Mononuclear cell (primary cell): ENCODE measurements at regions not wholly inside any gene's neighbourhood (a gene's known extent, or its start where the extent isn't known, plus 50 kb on each side); places are given as distances from the start of the nearest gene placed in this dataset.

Source experiments
- H3K27me3 ChIP-seq: 2 replicates; pipeline ENCODE4 v1.6.0; 2011; ENCODE audit warnings: low read length, control low read depth; ENCODE audit not compliant: insufficient read depth
- H3K4me1 ChIP-seq: 2 replicates; pipeline ENCODE4 v1.5.1; 2011; ENCODE audit warnings: mild to moderate bottlenecking, low read length, control low read depth; ENCODE audit not compliant: insufficient read depth
- H3K4me3 ChIP-seq: 2 replicates; pipeline ENCODE4 v1.5.1; 2011; ENCODE audit warnings: mild to moderate bottlenecking, low read length, moderate library complexity
- H3K9me3 ChIP-seq: 2 replicates; pipeline ENCODE4 v1.5.1; 2011; ENCODE audit warnings: low read depth, mild to moderate bottlenecking, control low read depth, low read length

DNA sequence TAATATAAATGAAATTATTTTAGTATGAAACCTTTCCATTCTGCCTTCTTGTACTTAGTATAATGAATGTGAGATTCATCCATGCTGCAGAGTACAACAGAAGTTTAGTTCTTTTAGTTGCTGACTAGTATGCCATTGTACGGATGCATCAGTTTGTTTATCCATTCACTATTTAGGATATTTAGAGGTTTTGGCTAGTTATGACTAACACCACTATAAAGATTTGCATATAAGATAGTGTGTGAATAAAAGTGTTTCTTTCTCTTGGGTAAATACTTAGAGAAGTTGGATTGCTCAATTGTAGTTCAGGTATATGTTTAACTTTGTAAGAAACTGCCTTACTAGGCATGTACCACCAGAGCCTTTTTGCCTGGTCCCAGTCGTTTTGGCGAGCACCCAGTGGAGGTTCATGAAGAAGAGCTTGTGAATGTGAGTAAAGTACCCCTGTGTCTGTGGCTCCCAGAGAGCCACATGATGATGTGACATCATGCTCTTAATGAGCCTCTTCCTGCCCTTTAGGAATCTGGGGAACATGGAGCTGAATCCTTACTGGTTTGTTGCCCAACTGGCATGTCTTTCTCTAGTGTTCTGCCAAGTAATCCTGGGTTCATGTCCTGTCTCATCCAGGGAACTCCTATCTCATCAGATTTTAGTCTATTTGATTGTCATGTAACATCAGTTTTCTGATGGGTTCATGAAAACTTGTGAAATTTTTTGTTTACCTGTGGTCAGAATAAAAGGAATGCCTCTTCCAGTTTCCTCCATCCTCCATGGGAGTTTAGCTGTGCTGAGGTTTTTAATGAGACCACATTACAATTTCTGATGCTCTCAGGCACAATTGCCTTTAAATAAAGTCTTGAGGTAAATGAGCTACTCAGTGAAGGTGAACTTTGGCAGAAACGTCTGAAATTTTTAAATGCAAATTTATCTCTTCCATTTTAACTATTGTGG lies 234.8 kb downstream of the CASP12 start:
- Histone ChIP-seq H3K9me3 (no peaks in the 10 kb centered on the region), H3K4me1 (no peaks in the 10 kb centered on the region), H3K27me3 (no peaks in the 10 kb centered on the region), H3K4me3 (no peak overlapping the region)

DNA sequence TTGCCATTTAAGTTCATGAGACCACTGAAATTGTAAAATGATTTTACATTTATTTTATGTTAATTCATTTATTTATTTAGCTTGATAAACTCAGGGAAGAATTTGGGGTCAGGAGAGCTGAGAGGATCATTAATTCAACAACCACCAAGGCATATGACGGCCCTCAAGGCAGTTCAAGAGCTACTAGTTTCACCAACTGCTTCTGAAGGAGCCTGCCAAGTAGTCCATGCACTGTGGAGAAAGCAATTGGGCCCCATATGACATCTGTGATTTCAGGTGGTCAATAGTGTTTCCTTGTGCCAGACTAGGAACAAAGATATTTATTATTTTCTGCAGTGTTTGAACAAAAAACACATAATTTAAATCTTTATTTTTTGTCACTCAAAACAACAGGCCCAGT lies 236.4 kb downstream of the CASP12 start:
- H3K4me1 ChIP-seq, result no peaks in the 10 kb centered on the region
- no peak overlapping the region for H3K4me3 ChIP-seq

DNA sequence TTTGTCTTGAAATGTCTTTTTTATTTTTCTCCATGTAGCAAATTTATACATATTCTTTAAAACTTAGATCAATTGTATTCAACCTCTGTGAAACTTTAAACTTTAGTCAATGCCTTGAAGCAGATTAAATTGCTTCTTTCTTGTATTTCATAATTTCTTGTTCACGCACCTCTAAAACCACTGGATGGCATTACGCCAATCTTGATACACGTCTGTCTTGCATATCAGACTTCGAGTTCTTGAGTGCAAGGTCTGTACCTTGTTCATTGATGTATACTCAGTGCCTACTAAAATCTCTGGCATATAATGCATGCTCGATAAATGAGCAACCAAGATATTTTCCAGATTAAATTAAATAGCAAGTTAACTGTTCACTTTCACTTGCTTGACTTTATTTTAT lies 236.8 kb downstream of the CASP12 start:
- Histone ChIP-seq H3K9me3 (no peaks in the 10 kb centered on the region), H3K4me3 (no peak overlapping the region), H3K27me3 (no peaks in the 10 kb centered on the region), H3K4me1 (no peaks in the 10 kb centered on the region)

More for the DNA sequence above, 236.4 kb downstream of the CASP12 start:
- no peaks in the 10 kb centered on the region for H3K9me3 ChIP-seq
- H3K27me3 ChIP-seq, result no peaks in the 10 kb centered on the region

DNA sequence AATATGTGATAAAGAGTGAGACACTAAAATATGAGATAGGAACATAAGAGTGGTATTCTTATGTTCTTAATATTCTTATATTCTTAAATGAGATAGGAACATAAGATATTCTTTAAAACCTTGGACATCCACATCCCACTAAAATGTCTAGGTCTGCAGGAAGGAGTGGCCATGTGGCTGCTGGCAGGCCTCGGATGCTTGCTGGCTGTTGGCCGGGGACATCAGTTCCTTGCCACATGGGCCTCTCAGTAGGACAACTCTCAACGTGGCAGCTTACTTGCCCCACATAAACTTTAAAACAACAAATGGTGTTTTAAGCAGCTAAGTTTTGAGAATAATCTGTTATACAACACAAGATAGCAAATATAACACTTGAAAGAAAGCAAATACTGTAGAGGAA lies 240.1 kb downstream of the CASP12 start:
- Histone ChIP-seq H3K27me3 (no peaks in the 10 kb centered on the region), H3K4me3 (no peak overlapping the region), H3K4me1 (peaks cover 5% of the 10 kb centered on the region), H3K9me3 (no peaks in the 10 kb centered on the region)

DNA sequence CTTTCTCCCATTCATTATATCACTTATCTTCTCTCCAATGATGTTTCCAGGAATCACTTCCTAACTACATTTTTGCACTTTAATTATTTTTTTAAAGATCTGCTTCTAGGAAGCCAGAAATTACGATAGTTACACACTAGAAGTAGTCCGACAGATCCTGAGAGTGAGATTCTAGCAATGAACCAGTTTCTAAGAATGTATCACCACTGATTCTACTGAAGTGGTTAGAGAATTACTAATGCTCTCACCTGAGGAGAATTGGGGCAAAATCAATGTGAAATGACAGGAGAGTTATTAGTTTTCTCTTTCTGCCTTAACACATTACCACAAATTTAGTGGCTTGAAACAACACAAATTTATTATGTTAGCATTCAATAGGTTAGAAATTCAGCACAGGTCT lies 241.2 kb downstream of the CASP12 start:
- H3K4me3 ChIP-seq, result no peak overlapping the region
- H3K4me1 ChIP-seq, result peaks cover 6% of the 10 kb centered on the region
- H3K27me3 ChIP-seq, result no peaks in the 10 kb centered on the region
- H3K9me3 ChIP-seq, result no peaks in the 10 kb centered on the region

DNA sequence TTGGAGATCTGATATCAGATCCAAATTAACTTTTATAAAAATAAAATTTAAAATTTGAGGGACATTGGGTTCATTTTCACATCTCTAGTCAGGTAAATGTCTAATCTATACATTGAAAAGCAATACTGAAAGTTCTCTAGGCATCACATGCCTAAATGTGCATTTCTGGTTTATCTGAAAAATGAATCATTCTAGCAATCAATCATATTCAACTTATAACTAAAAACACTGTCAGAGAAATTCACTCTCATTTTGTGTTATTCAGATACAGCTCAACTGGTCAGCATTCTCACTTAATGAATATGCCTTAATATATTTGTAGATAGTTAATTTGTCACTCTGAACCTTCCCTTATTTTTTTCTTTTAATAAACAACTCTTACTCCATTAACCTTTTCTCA lies 243.2 kb downstream of the CASP12 start:
- no peak overlapping the region for H3K4me3 ChIP-seq
- peaks cover 6% of the 10 kb centered on the region for H3K4me1 ChIP-seq

DNA sequence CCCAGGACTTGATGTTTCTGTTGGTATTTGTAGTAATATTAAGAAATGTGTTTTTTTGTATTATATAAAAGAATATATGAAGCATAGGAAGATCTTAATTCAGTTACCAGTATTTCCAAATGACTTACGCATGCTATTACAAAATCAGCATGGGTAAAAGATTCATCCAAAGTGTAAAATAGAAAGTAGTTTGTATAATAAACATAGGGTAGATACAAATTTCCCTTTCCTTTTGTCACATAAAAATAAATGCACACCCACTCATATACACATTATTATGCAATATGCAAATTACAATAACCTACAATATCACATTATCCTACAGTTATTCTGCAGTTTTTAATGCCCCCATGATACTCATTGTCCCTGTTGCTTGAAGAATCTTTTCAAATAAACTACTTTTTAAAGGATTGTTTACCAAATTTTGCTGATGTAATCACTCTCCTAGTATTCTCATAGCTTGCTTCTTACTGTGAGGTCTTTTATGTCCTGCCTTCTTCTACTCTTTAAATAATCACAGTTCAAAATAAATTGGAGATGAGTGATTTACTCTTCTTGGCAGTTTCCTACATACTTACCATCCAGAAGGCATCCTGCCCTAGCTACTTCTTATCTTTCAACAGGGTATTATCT lies 244.0 kb downstream of the CASP12 start:
- Histone ChIP-seq H3K9me3 (no peaks in the 10 kb centered on the region), H3K4me1 (peaks cover 6% of the 10 kb centered on the region), H3K4me3 (no peak overlapping the region), H3K27me3 (no peaks in the 10 kb centered on the region)

More for the DNA sequence above, 243.2 kb downstream of the CASP12 start:
- Histone ChIP-seq H3K27me3 (no peaks in the 10 kb centered on the region), H3K9me3 (no peaks in the 10 kb centered on the region)

DNA sequence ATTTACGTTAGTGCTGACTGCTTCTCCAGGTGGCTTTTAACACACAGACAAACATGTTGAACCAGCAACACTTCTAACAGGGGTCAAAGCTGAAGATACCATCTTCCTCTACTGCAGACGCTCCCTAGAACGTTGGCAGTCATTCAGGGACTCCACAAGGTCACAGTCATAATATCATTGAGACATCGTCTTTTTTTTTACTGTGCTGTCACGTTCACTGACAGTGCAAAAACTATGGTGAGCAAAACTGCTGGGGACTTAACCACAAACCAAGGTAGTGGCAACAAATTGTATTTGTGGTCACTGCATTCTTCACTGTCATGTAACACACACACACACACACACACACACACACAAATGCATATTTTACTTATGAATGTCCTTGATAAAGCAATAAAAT lies 244.9 kb downstream of the CASP12 start:
- H3K27me3 ChIP-seq, result no peaks in the 10 kb centered on the region
- H3K4me1 ChIP-seq, result peaks cover 6% of the 10 kb centered on the region
- H3K4me3 ChIP-seq, result no peak overlapping the region
- H3K9me3 ChIP-seq, result no peaks in the 10 kb centered on the region

DNA sequence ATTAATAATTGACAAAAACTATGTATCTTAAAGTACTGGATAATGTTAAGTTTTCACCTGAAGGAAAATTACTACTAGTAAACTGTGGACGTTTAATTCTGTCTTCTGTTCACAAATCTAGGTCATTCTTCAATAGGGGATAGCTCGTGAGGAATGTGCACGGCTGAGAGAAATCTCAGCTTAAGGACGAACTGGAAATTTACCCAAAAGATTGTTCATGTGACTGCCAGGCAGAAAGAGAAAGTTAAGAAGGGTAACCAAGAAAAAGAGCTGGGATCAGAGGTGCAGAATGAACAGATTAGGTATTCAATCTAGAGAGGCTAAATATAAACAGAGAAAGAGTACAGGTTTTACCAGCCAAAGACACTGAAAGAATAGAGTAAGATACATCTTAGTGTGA lies 245.3 kb downstream of the CASP12 start:
- no peak overlapping the region for H3K4me3 ChIP-seq
- H3K27me3 ChIP-seq, result no peaks in the 10 kb centered on the region
- peaks cover 6% of the 10 kb centered on the region for H3K4me1 ChIP-seq
- H3K9me3 ChIP-seq, result no peaks in the 10 kb centered on the region

DNA sequence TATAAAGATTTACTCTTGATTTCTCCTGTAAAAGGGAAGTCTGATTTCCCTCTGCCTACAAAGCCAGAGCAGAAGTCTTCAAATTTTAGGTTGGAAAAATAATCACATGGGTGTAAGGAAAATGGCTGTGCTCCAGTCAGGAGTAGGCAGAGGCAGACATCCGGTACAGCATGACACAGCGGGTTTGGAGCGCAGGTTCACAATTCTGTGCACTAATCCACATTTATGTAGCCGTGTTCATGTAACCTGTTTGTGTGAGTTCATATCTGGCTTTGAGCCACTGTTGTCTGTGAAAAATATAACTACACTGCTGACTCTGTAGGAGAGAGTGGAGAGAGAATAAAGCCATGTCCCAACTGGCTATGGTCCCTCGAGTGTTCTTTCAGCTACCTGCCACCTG lies 248.0 kb downstream of the CASP12 start:
- no peaks in the 10 kb centered on the region for H3K9me3 ChIP-seq
- peaks cover 6% of the 10 kb centered on the region for H3K4me1 ChIP-seq
- H3K4me3 ChIP-seq, result no peak overlapping the region
- no peaks in the 10 kb centered on the region for H3K27me3 ChIP-seq

DNA sequence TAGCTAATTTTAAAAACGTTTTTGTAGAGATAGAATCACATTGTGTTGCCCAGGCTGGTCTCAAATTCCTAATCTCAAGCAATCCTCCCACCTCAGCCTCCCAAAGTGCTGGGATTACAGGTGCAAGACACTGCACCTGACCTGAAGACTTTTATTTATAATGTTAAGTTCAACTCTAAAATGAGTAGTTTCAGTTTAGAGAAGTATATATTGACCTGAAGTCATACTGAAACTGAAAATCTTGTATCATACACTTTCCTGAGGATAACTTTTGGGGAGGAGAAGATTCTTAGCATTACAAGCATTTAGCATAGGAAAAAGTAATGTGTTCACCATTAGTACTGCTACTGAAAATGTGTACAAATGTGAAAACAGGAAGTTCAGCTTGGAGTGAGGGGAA lies 249.3 kb downstream of the CASP12 start:
- H3K4me3 ChIP-seq, result no peak overlapping the region
- H3K27me3 ChIP-seq, result no peaks in the 10 kb centered on the region
- no peaks in the 10 kb centered on the region for H3K9me3 ChIP-seq
- H3K4me1 ChIP-seq, result peaks cover 6% of the 10 kb centered on the region

DNA sequence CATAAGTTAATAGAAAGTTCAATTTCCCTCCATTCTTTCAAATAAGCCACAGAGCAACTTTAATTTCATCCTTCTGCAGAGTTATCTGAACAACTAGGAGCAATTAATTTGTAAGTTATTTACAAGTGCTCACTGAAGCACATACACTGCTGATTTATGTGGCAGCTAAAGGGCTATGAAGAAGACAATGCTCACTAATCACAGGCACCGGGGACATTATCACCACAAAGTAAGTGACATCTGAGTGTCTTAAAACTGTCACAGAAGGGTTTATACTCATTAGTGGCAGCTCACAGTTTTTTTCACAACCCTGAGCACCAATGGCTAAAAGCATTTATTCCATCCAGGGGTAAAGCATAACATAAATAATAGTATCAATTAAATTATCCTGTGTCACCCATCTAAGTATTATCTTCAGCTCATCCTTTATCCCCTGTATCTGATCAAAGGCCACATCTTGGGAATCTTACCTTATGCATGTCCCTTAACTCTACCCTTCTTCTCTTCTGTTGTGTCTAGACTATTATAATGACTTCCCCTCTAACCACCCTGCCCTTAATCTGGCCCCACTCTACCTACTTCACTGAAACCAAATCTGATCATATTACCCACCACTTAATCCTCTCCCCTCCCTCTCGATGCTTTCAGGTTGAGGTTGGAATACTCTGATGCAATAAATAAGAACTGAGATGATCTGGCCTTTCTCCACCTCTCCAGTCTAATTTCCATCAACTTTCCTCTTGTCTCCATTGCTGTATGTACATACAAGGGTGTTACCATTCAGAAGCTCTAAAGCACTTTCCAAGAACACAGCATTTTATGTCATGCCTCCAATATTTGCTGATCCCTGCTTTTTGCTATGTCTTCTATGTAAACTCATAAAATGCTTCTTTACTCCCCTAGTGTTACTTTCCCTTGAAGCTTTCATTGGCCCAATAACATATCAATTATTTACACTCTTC lies 252.7 kb downstream of the CASP12 start:
- Histone ChIP-seq H3K4me3 (no peak overlapping the region), H3K4me1 (no peaks in the 10 kb centered on the region), H3K9me3 (no peaks in the 10 kb centered on the region), H3K27me3 (no peaks in the 10 kb centered on the region)

DNA sequence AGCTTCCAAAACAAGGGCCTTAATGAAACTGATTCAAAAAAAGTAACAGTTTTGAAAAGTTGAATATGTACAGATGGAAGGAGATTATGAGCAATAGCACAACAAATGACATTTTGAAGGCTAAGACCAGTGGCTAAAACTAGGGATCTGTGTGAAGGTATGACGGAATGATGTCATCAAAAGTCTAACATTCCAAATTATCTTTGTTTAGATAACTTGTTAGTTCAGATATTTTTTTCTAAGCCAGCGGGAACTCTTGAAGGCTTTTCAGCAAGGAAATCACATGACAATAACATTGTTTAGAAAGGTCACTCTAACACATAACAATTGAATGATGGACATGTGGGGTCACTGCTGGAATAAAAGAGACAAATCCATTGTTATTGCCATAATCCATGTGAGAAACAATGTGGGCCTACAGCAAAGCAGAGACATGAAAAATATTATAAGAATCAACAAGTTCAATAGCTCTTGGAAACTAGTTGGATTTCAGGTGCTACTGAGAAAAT lies 260.5 kb downstream of the CASP12 start:
- Histone ChIP-seq H3K4me1 (no peaks in the 10 kb centered on the region), H3K27me3 (no peaks in the 10 kb centered on the region), H3K4me3 (no peak overlapping the region), H3K9me3 (no peaks in the 10 kb centered on the region)

DNA sequence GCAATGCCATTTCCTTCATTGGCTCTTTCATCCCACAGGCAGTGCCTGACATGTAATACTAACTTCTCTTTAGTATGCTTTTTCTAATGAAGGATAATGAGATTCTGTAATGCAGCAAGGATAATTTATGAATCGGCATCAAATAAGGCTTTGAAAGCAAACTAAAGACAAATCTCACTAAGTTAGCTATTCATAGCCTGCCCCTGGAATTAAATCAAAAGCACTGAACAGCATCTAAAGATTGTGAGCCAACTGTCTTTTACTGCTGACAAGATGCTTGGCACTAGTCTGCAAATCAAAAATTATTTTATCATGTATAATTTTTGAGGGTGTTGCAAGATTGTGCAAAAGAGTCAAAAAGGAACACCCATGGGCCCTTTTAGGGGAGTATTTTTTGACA lies 265.0 kb downstream of the CASP12 start:
- no peaks in the 10 kb centered on the region for H3K27me3 ChIP-seq
- H3K9me3 ChIP-seq, result no peaks in the 10 kb centered on the region
- H3K4me1 ChIP-seq, result no peaks in the 10 kb centered on the region
- no peak overlapping the region for H3K4me3 ChIP-seq

DNA sequence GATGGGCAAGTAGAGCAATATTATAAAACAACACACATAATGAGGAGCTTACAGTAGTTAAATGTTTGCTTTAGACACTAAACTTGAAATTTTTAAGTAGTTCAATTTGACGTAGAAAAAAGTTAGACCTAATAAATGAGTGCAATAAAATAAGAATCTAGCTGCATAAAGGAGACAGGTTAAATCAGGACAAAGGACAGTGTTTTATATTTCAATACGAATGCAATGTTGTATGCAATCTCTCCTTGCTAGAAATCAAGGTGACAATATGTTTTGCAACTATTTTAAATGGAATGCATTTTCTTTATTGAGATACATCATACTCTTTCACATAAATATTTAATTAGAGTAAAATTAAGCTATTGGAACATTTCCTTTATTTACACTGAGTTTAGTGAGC lies 267.9 kb downstream of the CASP12 start:
- Histone ChIP-seq H3K27me3 (no peaks in the 10 kb centered on the region), H3K9me3 (no peaks in the 10 kb centered on the region), H3K4me3 (no peak overlapping the region), H3K4me1 (no peaks in the 10 kb centered on the region)
